SK-N-SH treated with all-trans-retinoic acid at 6 μM for 48 hours (cell line): ENCODE measurements at regions not wholly inside any gene's neighbourhood (a gene's known extent, or its start where the extent isn't known, plus 50 kb on each side); places are given as distances from the start of the nearest gene placed in this dataset.

Experiments
- ATAC-seq: fragments of 200-7000 bp; cut with Tn5 transposase; 3 replicates; pipeline ENCODE4 v1.9.1; 2020; ENCODE audit warnings: mild to moderate bottlenecking, moderate library complexity
- ARNTL ChIP-seq: fragments of 450-650 bp; formaldehyde crosslinking; IDR thresholded peaks from 2 replicates; pipeline ENCODE4 v1.5.0; 2020; ENCODE audit warnings: low read depth, mild to moderate bottlenecking, moderate library complexity, borderline replicate concordance
- CREB5 ChIP-seq: fragments of 250-450 bp; sonication (Bioruptor Pico); IDR thresholded peaks from 2 replicates; pipeline ENCODE4 v1.5.1; 2020; ENCODE audit warnings: low read depth, mild to moderate bottlenecking, moderate library complexity
- CSRNP3 ChIP-seq: fragments of 250-450 bp; sonication (Bioruptor Pico); IDR thresholded peaks from 2 replicates; pipeline ENCODE4 v1.5.1; 2021; ENCODE audit warnings: mild to moderate bottlenecking, moderate library complexity
- ESRRG ChIP-seq: fragments of 250-450 bp; sonication (Bioruptor Pico); IDR thresholded peaks from 2 replicates; pipeline ENCODE4 v1.6.1; 2021; ENCODE audit warnings: mild to moderate bottlenecking
- GLIS3 ChIP-seq: fragments of 250-450 bp; sonication (Bioruptor Pico); IDR thresholded peaks from 2 replicates; pipeline ENCODE4 v1.5.0; 2020; ENCODE audit warnings: mild to moderate bottlenecking, moderate library complexity
- ISL1 ChIP-seq: fragments of 250-450 bp; sonication (Bioruptor Pico); IDR thresholded peaks from 2 replicates; pipeline ENCODE4 v2.1.2; 2022; ENCODE audit warnings: mild to moderate bottlenecking, moderate library complexity
- OSR1 ChIP-seq: fragments of 250-450 bp; sonication (Bioruptor Pico); IDR thresholded peaks from 2 replicates; pipeline ENCODE4 v1.8.0; 2022; ENCODE audit warnings: moderate library complexity, mild to moderate bottlenecking, inconsistent platforms
- POU6F1 ChIP-seq: fragments of 250-450 bp; sonication (Bioruptor Pico); IDR thresholded peaks from 2 replicates; pipeline ENCODE4 v1.8.0; 2021; ENCODE audit warnings: low read depth, mild to moderate bottlenecking, moderate library complexity, borderline replicate concordance
- PPARA ChIP-seq: fragments of 250-450 bp; sonication (Bioruptor Pico); IDR thresholded peaks from 2 replicates; pipeline ENCODE4 v1.5.0; 2020; ENCODE audit warnings: mild to moderate bottlenecking, borderline replicate concordance
- RARB ChIP-seq: fragments of 250-450 bp; sonication (Bioruptor Pico); IDR thresholded peaks from 2 replicates; pipeline ENCODE4 v1.8.0; 2021; ENCODE audit warnings: mild to moderate bottlenecking, moderate library complexity
- SNAI2 ChIP-seq: fragments of 250-450 bp; sonication (Bioruptor Pico); IDR thresholded peaks from 2 replicates; pipeline ENCODE4 v1.5.0; 2020; ENCODE audit warnings: mild to moderate bottlenecking, moderate library complexity
- TCF4 ChIP-seq: fragments of 250-450 bp; sonication (Bioruptor Pico); IDR thresholded peaks from 2 replicates; pipeline ENCODE4 v1.8.0; 2021; ENCODE audit warnings: mild to moderate bottlenecking, moderate library complexity, borderline replicate concordance
- TOX ChIP-seq: fragments of 250-450 bp; sonication (Bioruptor Pico); IDR thresholded peaks from 2 replicates; pipeline ENCODE4 v1.8.0; 2021; ENCODE audit warnings: mild to moderate bottlenecking, moderate library complexity, borderline replicate concordance
- TSHZ2 ChIP-seq: fragments of 250-450 bp; sonication (Bioruptor Pico); IDR thresholded peaks from 2 replicates; pipeline ENCODE4 v1.5.0; 2020; ENCODE audit warnings: mild to moderate bottlenecking, moderate library complexity
- ZC3H10 ChIP-seq: fragments of 250-450 bp; sonication (Bioruptor Pico); IDR thresholded peaks from 2 replicates; pipeline ENCODE4 v1.5.1; 2021; ENCODE audit warnings: mild to moderate bottlenecking, moderate library complexity
- ZFP3 ChIP-seq: fragments of 250-450 bp; sonication (Bioruptor Pico); IDR thresholded peaks from 2 replicates; pipeline ENCODE4 v1.5.0; 2020; ENCODE audit warnings: mild to moderate bottlenecking, moderate library complexity
- ZFP30 ChIP-seq: fragments of 450-650 bp; formaldehyde crosslinking; IDR thresholded peaks from 2 replicates; pipeline ENCODE4 v1.5.0; 2022; ENCODE audit warnings: mild to moderate bottlenecking, moderate library complexity
- ZNF565 ChIP-seq: fragments of 450-650 bp; formaldehyde crosslinking; conservative IDR thresholded peaks from 2 replicates; pipeline ENCODE4 v1.5.0; 2020; ENCODE audit warnings: low read depth, mild to moderate bottlenecking, moderate library complexity
- ZNF70 ChIP-seq: fragments of 450-650 bp; formaldehyde crosslinking; IDR thresholded peaks from 2 replicates; pipeline ENCODE4 v1.5.0; 2020; ENCODE audit warnings: mild to moderate bottlenecking, moderate library complexity
- ZNF8 ChIP-seq: fragments of 450-650 bp; formaldehyde crosslinking; IDR thresholded peaks from 2 replicates; pipeline ENCODE4 v1.5.0; 2020; ENCODE audit warnings: mild to moderate bottlenecking, moderate library complexity
- TF ChIP-seq, protein P1 (sequence below): fragments of 250-450 bp; sonication (Bioruptor Pico); IDR thresholded peaks from 2 replicates; pipeline ENCODE4 v1.8.0; 2020; ENCODE audit warnings: mild to moderate bottlenecking, moderate library complexity, borderline replicate concordance

DNA sequence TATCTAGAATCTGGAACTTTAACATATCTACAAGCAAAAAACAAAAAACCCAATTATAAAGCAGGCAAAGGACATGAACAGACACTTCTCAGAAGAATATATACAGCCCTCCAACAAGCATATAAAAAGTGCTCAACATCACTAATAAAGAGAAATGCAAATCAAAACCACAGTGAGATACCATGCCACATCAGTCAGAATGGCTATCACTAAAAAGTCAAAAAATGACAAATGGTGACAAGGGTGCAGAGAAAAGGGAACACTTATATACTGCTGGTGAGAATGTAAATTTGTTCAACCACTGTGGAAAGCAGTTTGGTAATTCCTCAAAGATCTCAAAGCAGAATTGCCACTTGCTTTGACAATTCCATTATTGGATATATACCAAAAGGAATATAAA is 215.0 kb upstream of the EYS start:
- TF ChIP-seq OSR1: no peak
- no peak for TF ChIP-seq POU6F1 (CRISPR knock-in tag)
- no peak for TF ChIP-seq ZC3H10 (CRISPR knock-in tag)
- TF ChIP-seq ESRRG (CRISPR knock-in tag): no peak
- no peak for TF ChIP-seq ZFP30
- TF ChIP-seq ZNF70 (CRISPR knock-in tag): no peak
- no peak for TF ChIP-seq SNAI2 (CRISPR knock-in tag)
- TF ChIP-seq RARB (CRISPR knock-in tag): no peak
- TF ChIP-seq CSRNP3 (CRISPR knock-in tag): no peak
- no peak for TF ChIP-seq ISL1 (CRISPR knock-in tag)
- no peak for TF ChIP-seq ZFP3 (CRISPR knock-in tag)
- TF ChIP-seq TOX (CRISPR knock-in tag): no peak
- ATAC-seq: no peak

DNA sequence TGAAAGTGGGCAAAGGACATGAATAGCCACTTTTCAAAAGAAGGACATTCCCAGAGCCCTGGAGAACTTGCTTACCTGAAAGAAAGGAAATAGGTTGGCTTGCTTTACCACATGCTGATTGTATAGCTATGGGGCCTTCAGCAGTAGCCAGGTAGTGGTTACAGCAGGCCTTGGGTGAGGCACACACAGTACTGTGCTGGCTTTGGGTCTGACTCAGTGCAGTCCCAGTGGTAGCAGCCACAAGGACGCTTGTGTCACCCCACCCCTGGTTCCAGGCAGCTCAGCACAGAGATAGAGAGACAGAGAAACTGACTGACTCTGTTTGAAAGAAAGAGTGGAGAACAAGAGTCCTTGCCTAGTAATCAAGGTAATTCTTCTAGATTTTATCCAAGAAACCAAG is 201.0 kb upstream of the EYS start:
- TF ChIP-seq, protein P1, sequence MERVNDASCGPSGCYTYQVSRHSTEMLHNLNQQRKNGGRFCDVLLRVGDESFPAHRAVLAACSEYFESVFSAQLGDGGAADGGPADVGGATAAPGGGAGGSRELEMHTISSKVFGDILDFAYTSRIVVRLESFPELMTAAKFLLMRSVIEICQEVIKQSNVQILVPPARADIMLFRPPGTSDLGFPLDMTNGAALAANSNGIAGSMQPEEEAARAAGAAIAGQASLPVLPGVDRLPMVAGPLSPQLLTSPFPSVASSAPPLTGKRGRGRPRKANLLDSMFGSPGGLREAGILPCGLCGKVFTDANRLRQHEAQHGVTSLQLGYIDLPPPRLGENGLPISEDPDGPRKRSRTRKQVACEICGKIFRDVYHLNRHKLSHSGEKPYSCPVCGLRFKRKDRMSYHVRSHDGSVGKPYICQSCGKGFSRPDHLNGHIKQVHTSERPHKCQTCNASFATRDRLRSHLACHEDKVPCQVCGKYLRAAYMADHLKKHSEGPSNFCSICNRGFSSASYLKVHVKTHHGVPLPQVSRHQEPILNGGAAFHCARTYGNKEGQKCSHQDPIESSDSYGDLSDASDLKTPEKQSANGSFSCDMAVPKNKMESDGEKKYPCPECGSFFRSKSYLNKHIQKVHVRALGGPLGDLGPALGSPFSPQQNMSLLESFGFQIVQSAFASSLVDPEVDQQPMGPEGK (CRISPR knock-in tag): no peak
- no peak for TF ChIP-seq TSHZ2 (CRISPR knock-in tag)
- TF ChIP-seq TCF4 (CRISPR knock-in tag): no peak
- TF ChIP-seq ZC3H10 (CRISPR knock-in tag): no peak
- TF ChIP-seq CREB5 (CRISPR knock-in tag): no peak
- no peak for TF ChIP-seq ISL1 (CRISPR knock-in tag)
- TF ChIP-seq GLIS3 (CRISPR knock-in tag): no peak
- TF ChIP-seq ZNF70 (CRISPR knock-in tag): no peak
- TF ChIP-seq CSRNP3 (CRISPR knock-in tag): no peak
- no peak for TF ChIP-seq ZNF565 (CRISPR knock-in tag)
- no peak for TF ChIP-seq OSR1
- no peak for TF ChIP-seq ARNTL (CRISPR knock-in tag)
- TF ChIP-seq ZFP30: no peak
- no peak for TF ChIP-seq PPARA
- TF ChIP-seq RARB (CRISPR knock-in tag): no peak
- no peak for TF ChIP-seq ZNF8 (CRISPR knock-in tag)
- no peak for ATAC-seq
